GM18861 (cell line): ENCODE measurements at regions not wholly inside any gene's neighbourhood (a gene's known extent, or its start where the extent isn't known, plus 50 kb on each side); places are given as distances from the start of the nearest gene placed in this dataset.
"Not testable (repeated sequence)": the region's sequence is repeated elsewhere in the genome, so short reads cannot be mapped to it uniquely, and the experiment has no call there.

Experiments used
- ATAC-seq: cut with Tn5 transposase; IDR thresholded peaks from one replicate; pipeline ENCODE4 v1.9.1; 2021; ENCODE audit not compliant: unreplicated experiment

- no peak for ATAC-seq
Measured at GRCh38 chr14:99012703-99013102, 259.3 kb downstream of the BCL11B start.

- ATAC-seq, result no peak
Measured at GRCh38 chr14:99015833-99016232, 256.2 kb downstream of the BCL11B start.

GRCh38 chr14:99023371-99023770, 248.6 kb downstream of the BCL11B start:
- ATAC-seq, result no peak

- ATAC-seq, result no peak
Measured at GRCh38 chr14:99024926-99025325, 247.1 kb downstream of the BCL11B start.

DNA sequence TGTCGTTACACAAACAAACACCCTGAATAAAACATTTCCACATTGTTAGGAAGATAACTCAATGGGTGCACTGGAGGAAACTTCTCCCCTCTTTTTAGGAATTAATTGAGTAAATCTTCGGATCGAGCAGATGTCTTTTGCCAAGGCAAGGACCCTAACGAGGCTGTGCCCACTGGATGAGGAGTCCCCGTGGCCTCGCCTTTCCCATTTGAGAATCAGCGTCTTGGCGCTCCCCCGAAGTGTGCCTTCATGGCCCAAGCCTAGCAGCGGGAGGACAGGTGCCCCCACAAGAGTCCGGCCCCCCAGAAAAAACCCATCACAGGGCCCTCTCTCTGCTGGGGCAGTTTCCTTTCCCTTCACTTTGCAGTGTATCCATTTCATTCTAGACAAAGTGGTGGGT, 246.6 kb downstream of the BCL11B start:
- no peak for ATAC-seq

- no peak for ATAC-seq
Measured at GRCh38 chr14:99026471-99026870, 245.5 kb downstream of the BCL11B start.

DNA sequence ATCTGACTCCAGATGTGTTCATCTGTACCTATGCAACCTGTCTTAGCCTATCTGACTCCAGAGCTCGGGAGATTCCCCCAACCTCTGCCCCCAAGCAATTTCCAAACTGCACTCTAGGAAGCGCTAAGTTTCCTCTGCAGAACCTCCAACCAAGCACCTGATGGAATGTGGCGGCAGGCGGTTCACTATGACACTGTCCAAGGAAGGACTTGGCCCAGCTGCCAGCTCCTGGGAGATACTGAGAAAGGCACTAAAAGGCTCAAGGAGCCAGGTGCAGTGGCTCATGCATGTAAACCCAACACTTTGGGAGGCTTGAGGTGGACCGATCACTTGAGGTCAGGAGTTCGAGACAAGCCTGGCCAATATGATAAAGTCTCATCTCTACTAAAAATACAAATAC, 244.0 kb downstream of the BCL11B start:
- ATAC-seq, result no peak

- no peak for ATAC-seq
Measured at GRCh38 chr14:99028521-99028920, 243.5 kb downstream of the BCL11B start.

GRCh38 chr14:99029145-99029915, 242.7 kb downstream of the BCL11B start:
- ATAC-seq, result no peak

DNA sequence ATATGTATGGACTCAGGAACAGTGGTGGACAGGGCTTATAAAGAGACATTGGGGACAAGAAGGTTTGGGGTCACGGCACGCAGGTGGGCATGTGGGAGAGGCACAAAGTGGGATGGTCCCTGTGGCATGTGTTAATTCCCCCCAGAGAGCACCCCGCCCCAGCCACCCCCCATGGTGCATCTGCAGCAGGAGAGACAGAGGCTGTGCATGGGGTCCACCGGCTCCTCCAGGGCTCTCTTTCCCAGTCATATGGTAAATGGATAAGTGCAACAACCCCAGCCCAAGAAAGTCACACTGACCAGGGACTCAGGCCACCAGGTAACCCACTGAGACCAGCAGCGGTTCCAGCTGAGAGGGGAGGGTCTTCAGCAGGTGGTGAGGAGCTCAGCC, 242.1 kb downstream of the BCL11B start:
- ATAC-seq, result no peak

DNA sequence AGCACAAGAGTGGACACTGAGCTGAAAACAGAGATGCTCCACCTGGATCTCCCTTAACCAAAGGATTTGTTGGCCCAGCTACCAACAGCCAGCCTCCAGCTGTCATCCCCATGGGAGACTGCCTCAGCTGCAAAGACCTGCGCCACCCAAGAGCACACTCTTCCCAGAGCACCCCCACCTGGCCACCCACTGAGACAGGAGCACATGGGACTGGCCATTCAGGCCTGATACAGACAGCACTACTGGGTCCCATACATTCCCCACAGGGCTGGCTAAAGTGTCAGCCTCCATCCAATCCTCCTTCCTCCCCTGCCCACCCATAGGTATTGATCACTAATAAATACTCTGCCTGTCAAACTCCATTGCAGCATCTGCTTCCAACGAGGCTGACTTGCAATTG, 241.5 kb downstream of the BCL11B start:
- ATAC-seq, result no peak

GRCh38 chr14:99032759-99033158, 239.2 kb downstream of the BCL11B start:
- no peak for ATAC-seq

DNA sequence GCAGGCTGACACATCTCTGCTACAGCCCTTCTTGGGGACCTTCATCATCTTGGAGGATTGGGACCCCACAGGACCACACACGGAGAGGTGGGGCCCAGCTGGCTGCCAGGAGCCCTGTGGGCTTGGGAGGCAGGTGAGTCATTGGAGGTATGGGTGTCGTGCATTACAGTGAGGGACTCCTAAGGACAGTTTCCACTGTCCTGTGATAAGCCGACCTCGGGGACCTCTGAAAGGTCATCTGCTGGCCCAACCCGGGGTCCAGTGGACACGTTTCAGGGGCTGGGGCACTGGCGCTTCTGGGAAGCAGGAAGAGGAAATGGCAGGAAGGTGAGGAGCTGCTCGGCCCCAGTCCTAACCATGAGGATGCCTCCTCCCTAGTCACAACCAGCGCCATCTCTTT, 238.0 kb downstream of the BCL11B start:
- no peak for ATAC-seq

DNA sequence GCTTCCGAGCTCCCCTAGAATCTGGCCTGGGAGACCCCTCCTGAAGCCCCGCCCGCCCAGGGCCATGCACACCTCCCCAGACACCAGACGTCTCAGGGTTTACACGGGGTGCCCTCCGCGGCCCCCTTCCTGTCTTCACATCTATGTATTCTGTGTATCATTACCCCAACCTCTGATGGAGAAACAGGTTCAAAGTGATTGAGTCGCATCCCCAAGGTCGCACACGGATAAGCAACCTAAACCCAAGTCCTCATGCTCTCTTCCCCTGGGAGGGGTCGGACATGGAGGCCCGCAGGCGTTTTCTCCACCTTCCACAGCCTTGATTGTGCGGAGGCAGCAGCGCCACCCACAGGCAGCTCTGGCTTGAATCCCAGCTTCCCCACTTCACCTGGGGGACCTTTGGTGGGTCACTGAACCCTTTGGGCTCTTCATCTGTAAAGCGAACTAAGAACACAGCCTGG, 237.3 kb downstream of the BCL11B start:
- ATAC-seq, result no peak

- no peak for ATAC-seq
Measured at GRCh38 chr14:99035268-99035667, 236.7 kb downstream of the BCL11B start.

DNA sequence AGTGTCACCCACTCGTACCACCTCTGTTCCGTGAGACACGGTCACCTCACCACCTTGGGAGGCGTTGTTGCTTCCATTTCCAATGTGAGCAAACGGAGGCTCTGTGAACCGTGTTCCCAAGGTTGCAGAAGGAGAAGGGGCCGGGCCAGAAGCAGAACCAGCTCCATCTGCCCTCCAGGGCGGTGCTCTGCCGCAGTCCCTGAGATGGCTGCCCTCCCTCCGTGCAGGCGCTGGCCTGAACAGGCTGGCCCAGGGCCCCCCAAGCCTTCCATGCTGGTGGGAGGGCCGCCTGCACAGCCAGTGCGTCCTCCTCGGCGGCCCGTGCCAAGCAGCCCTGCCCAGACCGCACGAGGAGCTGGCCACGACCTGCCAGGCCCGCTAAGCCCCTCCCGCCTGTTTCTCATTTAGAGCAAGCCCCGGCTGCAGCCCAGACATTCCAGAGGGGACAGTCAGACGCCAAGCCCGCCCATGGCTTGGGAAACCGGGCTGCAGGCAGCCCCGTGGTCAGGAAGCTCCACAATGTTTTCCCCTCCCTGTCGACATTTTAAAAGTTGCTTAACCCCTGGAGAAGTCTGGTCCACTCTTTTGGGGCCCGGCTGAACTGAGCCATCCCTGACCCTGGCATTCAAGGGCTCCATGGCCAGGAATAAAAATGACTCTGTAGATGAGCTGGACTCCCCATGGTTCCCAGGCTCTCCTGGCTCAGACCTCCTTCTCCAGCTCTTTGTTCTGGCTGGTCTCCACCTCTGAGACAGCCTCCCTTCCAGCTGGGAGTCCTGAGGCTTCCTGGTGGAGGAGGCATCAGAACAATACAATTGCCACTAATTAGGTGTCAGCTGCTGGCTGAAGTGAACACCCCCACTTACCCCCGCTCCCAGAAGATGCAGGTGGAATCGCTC, 236.0 kb downstream of the BCL11B start:
- ATAC-seq, result no peak

GRCh38 chr14:99036611-99037293, 235.2 kb downstream of the BCL11B start:
- no peak for ATAC-seq

- ATAC-seq, result not testable (repeated sequence)
Measured at GRCh38 chr14:99037326-99037725, 234.7 kb downstream of the BCL11B start.

- ATAC-seq, result no peak
Measured at GRCh38 chr14:99037777-99038430, 234.1 kb downstream of the BCL11B start.

GRCh38 chr14:99038431-99038820, 233.6 kb downstream of the BCL11B start:
- ATAC-seq, result no peak
